Stimulated activated naive B cell treated with anti-CD40 and anti-IgM and Interleukin-4, amounts not matched to agents 10 μg/mL and 1 μg/mL and 100 μg/mL, for 72 hours (primary cell): ENCODE measurements at regions not wholly inside any gene's neighbourhood (a gene's known extent, or its start where the extent isn't known, plus 50 kb on each side); places are given as distances from the start of the nearest gene placed in this dataset.

Source experiments
- ATAC-seq, 2 donors: fragments of 150-1000 bp; cut with Tn5 transposase; replicated peaks; 2 replicates each; pipeline ENCODE4 v1.10.0; 2021; ENCODE audit warnings: moderate library complexity in 1 of 2
- DNase-seq: peaks from one replicate; pipeline ENCODE4 v3.0.0; 2021
- H3K27ac Mint-ChIP-seq: one replicate; pipeline ENCODE4 v1.8.0; 2022; ENCODE audit warnings: mild to moderate bottlenecking, mixed read lengths
- H3K27me3 Mint-ChIP-seq, 2 donors: one replicate each; pipeline ENCODE4 v1.8.0; 2022; ENCODE audit warnings: mixed read lengths in 2 of 2
- H3K36me3 Mint-ChIP-seq, 2 donors: one replicate each; pipeline ENCODE4 v1.8.0; 2022; ENCODE audit warnings: mixed read lengths in 2 of 2, mild to moderate bottlenecking in 1 of 2
- H3K4me1 Mint-ChIP-seq, 2 donors: one replicate each; pipeline ENCODE4 v1.8.0; 2022; ENCODE audit warnings: mixed read lengths in 2 of 2, mild to moderate bottlenecking in 1 of 2
- H3K4me3 Mint-ChIP-seq, 2 donors: one replicate each; pipeline ENCODE4 v1.8.0; 2022; ENCODE audit warnings: mild to moderate bottlenecking in 2 of 2, mixed read lengths in 2 of 2, moderate library complexity in 1 of 2
- H3K9me3 Mint-ChIP-seq, 2 donors: one replicate each; pipeline ENCODE4 v1.8.0; 2022; ENCODE audit warnings: mixed read lengths in 2 of 2, mild to moderate bottlenecking in 1 of 2

DNA sequence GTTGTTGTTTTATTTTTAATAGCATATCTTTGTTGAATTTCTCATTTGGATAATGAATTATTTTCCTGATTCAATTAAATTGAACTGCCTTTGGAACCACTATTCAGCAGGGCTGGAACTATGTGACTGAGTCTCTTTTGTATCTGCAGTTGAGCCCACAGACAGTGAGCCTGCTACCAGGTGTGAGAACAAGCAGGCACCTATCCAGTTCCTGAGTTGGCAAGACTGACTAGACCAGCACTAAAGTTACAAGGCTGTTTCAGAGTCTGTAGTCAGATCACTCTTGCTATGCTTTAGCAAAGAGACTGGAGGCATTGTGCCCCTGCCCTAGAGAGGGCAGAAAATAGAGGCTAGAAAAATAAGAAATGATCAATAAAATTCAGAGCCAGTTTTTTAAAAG is 237.3 kb upstream of the GRID2 start:
- Mint-ChIP-seq H3K9me3 (peaks cover 7 to 12% of the 10 kb centered on the region in 2 donors), H3K4me3 (no peak overlapping the region), H3K27me3 (no peaks in the 10 kb centered on the region), H3K36me3 (no peaks in the 10 kb centered on the region), H3K4me1 (no peaks in the 10 kb centered on the region), H3K27ac (no peak overlapping the region)
- ATAC-seq (no peak), DNase-seq (no peak)

GRCh38 chr4:92071587-92071986 is 232.2 kb upstream of the GRID2 start:
- Mint-ChIP-seq H3K36me3 (no peaks in the 10 kb centered on the region), H3K4me1 (no peaks in the 10 kb centered on the region), H3K27me3 (no peaks in the 10 kb centered on the region), H3K9me3 (peaks cover 20 to 23% of the 10 kb centered on the region in 2 donors), H3K4me3 (no peak overlapping the region), H3K27ac (no peak overlapping the region)
- DNase-seq (no peak), ATAC-seq (no peak)

- ATAC-seq: no peak
- no peak for DNase-seq
- Mint-ChIP-seq H3K4me1 (no peaks in the 10 kb centered on the region), H3K9me3 (peaks cover 13 to 19% of the 10 kb centered on the region in 2 donors), H3K27me3 (no peaks in the 10 kb centered on the region), H3K4me3 (no peak overlapping the region), H3K36me3 (no peaks in the 10 kb centered on the region), H3K27ac (no peak overlapping the region)
Observed at GRCh38 chr4:92074839-92075238, 228.9 kb upstream of the GRID2 start.

- DNase-seq (no peak), ATAC-seq (no peak)
- H3K36me3 Mint-ChIP-seq: no peaks in the 10 kb centered on the region
- no peak overlapping the region for H3K4me3 Mint-ChIP-seq
- no peak overlapping the region for H3K27ac Mint-ChIP-seq
- peaks cover 3 to 6% of the 10 kb centered on the region in 2 donors for H3K9me3 Mint-ChIP-seq
- H3K27me3 Mint-ChIP-seq: no peaks in the 10 kb centered on the region
- H3K4me1 Mint-ChIP-seq: no peaks in the 10 kb centered on the region
Observed at GRCh38 chr4:92090887-92091286, 212.9 kb upstream of the GRID2 start.

DNA sequence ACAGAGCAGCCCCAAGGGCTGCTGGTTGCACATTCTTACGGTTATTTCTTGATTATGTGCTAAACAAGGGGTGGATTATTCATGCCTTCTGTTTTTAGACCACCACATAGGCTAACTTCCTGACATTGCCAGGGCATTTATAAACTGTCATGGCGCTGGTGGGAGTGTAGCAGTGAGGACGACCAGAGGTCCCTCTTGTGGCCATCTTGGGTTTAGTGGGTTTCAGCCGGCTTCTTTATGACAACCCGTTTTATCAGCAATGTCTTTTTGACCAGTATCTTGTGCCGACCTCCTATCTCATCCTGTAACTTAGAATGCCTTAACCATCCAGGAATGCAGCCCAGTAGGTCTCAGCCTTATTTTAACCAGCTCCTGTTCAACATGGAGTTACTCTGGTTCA is 212.4 kb upstream of the GRID2 start:
- no peaks in the 10 kb centered on the region for H3K36me3 Mint-ChIP-seq
- no peak overlapping the region for H3K27ac Mint-ChIP-seq
- H3K4me3 Mint-ChIP-seq: no peak overlapping the region
- H3K4me1 Mint-ChIP-seq: no peaks in the 10 kb centered on the region
- no peak for ATAC-seq
- H3K27me3 Mint-ChIP-seq: no peaks in the 10 kb centered on the region
- H3K9me3 Mint-ChIP-seq: peaks cover 3 to 6% of the 10 kb centered on the region in 2 donors
- DNase-seq: no peak

GRCh38 chr4:92099861-92100260 is 203.9 kb upstream of the GRID2 start:
- DNase-seq (no peak), ATAC-seq (no peak)
- Mint-ChIP-seq H3K27ac (no peak overlapping the region), H3K4me3 (no peak overlapping the region), H3K9me3 (peaks cover 0 to 3% of the 10 kb centered on the region in 2 donors), H3K27me3 (no peaks in the 10 kb centered on the region), H3K4me1 (no peaks in the 10 kb centered on the region), H3K36me3 (no peaks in the 10 kb centered on the region)

GRCh38 chr4:92100975-92101374 is 202.8 kb upstream of the GRID2 start:
- Mint-ChIP-seq H3K27ac (no peak overlapping the region), H3K9me3 (peaks cover 0 to 3% of the 10 kb centered on the region in 2 donors), H3K4me3 (no peak overlapping the region), H3K4me1 (no peaks in the 10 kb centered on the region), H3K36me3 (no peaks in the 10 kb centered on the region), H3K27me3 (no peaks in the 10 kb centered on the region)
- ATAC-seq (no peak), DNase-seq (no peak)

DNA sequence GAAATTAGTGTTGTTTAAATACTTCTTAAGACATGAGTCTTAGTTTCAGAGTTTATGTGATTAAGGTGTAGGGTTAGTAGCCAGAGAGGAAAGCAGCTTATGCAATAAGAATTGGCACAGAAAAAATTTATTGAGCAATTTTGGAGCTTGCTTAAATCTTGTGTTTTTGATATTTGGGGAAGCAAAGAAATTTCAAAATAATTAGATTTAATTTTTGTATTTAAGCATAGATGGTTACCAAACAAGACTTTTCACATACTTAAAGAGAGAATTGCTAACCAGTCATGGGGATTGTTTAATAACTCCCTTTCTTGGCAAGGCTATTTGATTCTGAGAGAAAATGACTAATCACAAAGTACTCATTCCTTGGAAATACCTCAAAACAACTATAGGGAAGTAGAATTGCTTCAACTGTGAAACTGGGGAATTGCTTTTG is 202.0 kb upstream of the GRID2 start:
- Mint-ChIP-seq H3K4me3 (no peak overlapping the region), H3K4me1 (no peaks in the 10 kb centered on the region)
- no peak for DNase-seq

GRCh38 chr4:92104506-92104905 is 199.3 kb upstream of the GRID2 start:
- DNase-seq (no peak), ATAC-seq (no peak)
- no peaks in the 10 kb centered on the region for H3K36me3 Mint-ChIP-seq
- no peaks in the 10 kb centered on the region for H3K4me1 Mint-ChIP-seq
- peaks cover 0 to 1% of the 10 kb centered on the region in 2 donors for H3K9me3 Mint-ChIP-seq
- no peak overlapping the region for H3K4me3 Mint-ChIP-seq
- H3K27me3 Mint-ChIP-seq: no peaks in the 10 kb centered on the region
- no peak overlapping the region for H3K27ac Mint-ChIP-seq

More for the DNA sequence above, 202.0 kb upstream of the GRID2 start:
- Mint-ChIP-seq H3K9me3 (peaks cover 0 to 3% of the 10 kb centered on the region in 2 donors), H3K27ac (no peak overlapping the region), H3K36me3 (no peaks in the 10 kb centered on the region), H3K27me3 (no peaks in the 10 kb centered on the region)
- no peak for ATAC-seq

DNA sequence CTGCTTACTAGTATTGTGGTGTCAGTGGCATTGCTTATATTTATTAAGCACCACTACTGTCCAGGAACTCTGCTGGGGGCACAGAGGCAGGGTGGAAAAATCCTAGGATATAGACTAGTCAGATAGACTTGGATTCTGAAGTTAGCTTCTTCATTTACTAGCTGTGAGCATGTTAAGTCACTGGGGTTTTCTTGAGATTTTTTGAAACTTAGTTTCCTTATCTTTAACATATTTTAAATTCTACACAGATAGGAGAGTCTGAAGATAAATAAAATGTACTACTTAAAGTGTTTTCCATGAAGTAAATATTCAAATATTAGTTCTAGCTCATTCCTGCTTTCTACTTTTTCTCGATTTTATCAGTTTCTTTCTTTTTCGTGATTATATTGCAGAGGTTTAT is 196.9 kb upstream of the GRID2 start:
- H3K27me3 Mint-ChIP-seq: no peaks in the 10 kb centered on the region
- no peak overlapping the region for H3K4me3 Mint-ChIP-seq
- no peaks in the 10 kb centered on the region for H3K36me3 Mint-ChIP-seq
- no peak for DNase-seq
- H3K4me1 Mint-ChIP-seq: no peaks in the 10 kb centered on the region
- H3K27ac Mint-ChIP-seq: no peak overlapping the region
- ATAC-seq: no peak
- H3K9me3 Mint-ChIP-seq: peaks cover 0 to 1% of the 10 kb centered on the region in 2 donors

DNA sequence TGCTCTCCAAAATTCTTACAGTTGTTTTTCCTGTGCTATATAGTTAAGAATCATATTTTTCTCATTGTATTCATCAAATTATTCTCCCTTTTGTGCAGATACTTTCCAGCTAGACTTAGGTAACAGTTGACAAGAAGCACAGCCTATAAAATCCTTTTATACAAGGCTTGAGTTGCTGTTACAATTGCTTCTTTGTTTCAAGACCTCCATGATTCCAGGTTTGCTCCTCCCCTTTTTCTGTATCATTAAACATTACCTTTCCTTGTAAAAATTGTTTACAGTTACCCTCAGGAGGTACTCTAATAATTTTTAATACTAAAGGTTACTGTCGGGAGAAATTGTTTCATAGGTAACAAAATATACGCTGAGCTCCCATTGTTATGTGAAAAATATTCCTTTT is 192.3 kb upstream of the GRID2 start:
- DNase-seq (no peak), ATAC-seq (no peak)
- Mint-ChIP-seq H3K4me3 (no peak overlapping the region), H3K36me3 (no peaks in the 10 kb centered on the region), H3K9me3 (peaks cover 0 to 2% of the 10 kb centered on the region in 2 donors), H3K4me1 (no peaks in the 10 kb centered on the region), H3K27ac (no peak overlapping the region), H3K27me3 (no peaks in the 10 kb centered on the region)

DNA sequence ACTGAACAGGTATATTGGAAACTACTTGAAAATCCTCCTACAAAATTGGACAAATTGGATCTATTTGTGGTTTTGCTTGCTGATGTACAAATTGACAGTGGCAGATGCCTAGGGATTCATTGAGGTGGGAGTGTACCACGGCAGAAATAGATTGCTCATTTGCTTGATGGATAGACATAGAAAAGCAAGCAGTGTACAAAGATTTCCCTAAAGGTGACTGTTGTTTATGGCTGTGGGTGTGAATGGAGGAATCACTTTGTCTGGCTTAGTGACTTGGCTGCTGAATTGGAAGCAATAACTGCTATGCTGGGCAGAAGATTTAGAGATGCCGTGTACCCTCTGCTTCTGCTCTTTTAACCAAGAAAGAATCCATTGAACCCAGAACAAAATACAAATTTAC is 191.0 kb upstream of the GRID2 start:
- no peak overlapping the region for H3K27ac Mint-ChIP-seq
- no peaks in the 10 kb centered on the region for H3K27me3 Mint-ChIP-seq
- H3K9me3 Mint-ChIP-seq: peaks cover 2 to 9% of the 10 kb centered on the region in 2 donors
- DNase-seq: no peak
- no peak for ATAC-seq
- H3K4me3 Mint-ChIP-seq: no peak overlapping the region
- H3K4me1 Mint-ChIP-seq: no peaks in the 10 kb centered on the region
- H3K36me3 Mint-ChIP-seq: no peaks in the 10 kb centered on the region

DNA sequence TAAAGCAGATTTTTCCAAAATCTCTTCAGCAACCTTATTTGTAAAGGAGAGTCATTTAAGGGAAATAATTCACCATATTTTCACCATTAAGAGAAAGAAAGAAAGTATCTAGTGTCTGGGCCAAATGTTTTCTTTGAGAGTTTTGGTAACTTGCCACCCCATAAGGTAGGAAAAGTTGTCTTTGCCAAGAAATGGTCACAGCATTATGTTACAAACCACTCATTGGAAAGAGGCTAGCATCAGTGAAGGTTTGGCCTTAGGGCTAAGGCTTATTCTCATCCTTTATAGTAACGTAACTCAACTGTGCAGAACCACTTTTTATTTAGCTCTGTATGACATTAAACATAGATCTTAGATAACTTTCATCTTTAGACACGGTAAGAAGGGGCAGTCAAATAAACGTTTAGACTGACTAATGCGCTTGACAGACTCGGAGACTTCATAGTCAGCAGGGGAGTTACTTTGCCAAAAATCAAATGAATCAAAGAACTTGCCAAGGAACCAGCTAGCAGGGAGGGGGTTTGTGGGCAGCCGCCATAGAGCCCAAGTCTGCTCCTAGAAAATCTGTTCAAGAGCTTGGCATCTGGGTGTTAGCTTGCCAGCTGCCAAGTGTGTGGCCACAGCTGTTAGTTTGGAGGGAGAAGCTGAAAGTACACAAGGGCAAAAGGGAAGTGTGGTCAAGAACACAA is 182.8 kb upstream of the GRID2 start:
- Mint-ChIP-seq H3K27ac (no peak overlapping the region), H3K36me3 (no peaks in the 10 kb centered on the region), H3K9me3 (peaks cover 6 to 9% of the 10 kb centered on the region in 2 donors), H3K4me3 (no peak overlapping the region), H3K27me3 (no peaks in the 10 kb centered on the region), H3K4me1 (no peaks in the 10 kb centered on the region)
- no peak for ATAC-seq
- no peak for DNase-seq

DNA sequence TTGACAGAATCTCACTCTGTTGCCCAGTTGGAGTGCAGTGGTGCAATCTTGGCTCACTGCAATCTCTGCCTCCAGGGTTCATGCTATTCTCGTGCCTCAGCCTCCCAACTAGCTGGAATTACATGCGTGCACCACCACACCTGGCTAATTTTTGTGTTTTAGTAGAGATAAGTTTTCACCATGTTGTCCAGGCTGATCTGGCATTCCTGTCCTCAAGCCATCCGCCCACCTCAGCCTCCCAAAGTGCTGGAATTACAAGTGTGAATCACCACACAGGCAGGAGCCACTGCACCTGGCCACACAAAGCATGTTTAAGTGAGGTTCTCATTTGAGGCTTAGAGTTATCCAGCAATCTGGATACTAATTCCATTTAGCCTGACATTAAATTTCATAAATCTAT is 180.9 kb upstream of the GRID2 start:
- no peak for DNase-seq
- H3K4me3 Mint-ChIP-seq: no peak overlapping the region
- ATAC-seq: no peak
- peaks cover 3 to 4% of the 10 kb centered on the region in 2 donors for H3K9me3 Mint-ChIP-seq
- H3K27ac Mint-ChIP-seq: no peak overlapping the region
- H3K27me3 Mint-ChIP-seq: no peaks in the 10 kb centered on the region
- no peaks in the 10 kb centered on the region for H3K36me3 Mint-ChIP-seq
- H3K4me1 Mint-ChIP-seq: no peaks in the 10 kb centered on the region

- Mint-ChIP-seq H3K27ac (no peak overlapping the region), H3K4me1 (no peaks in the 10 kb centered on the region), H3K4me3 (no peak overlapping the region), H3K36me3 (no peaks in the 10 kb centered on the region), H3K9me3 (peaks cover 18 to 28% of the 10 kb centered on the region in 2 donors), H3K27me3 (no peaks in the 10 kb centered on the region)
- DNase-seq: no peak
- no peak for ATAC-seq
Observed at GRCh38 chr4:92128676-92129075, 175.1 kb upstream of the GRID2 start.
